Vagina (tissue), 2 donors: ENCODE measurements at regions not wholly inside any gene's neighbourhood (a gene's known extent, or its start where the extent isn't known, plus 50 kb on each side); places are given as distances from the start of the nearest gene placed in this dataset.

Experiments used
- DNase-seq, 2 donors: peaks; one replicate each; pipeline ENCODE4 v3.0.0-alpha.2; 2017; ENCODE audit errors: extremely low spot score in 2 of 2
- H3K27ac ChIP-seq: fragments of 200-600 bp; sonication (generic); one replicate; pipeline ENCODE4 v1.5.1; 2019
- H3K27me3 ChIP-seq: fragments of 200-600 bp; sonication (generic); one replicate; pipeline ENCODE4 v1.5.1; 2019
- H3K36me3 ChIP-seq, 2 donors: fragments of 200-600 bp; sonication (generic); one replicate each; pipeline ENCODE4 v1.5.1; 2017 to 2019
- H3K4me1 ChIP-seq: fragments of 200-600 bp; sonication (generic); one replicate; pipeline ENCODE4 v1.5.1; 2019
- H3K4me3 ChIP-seq, 2 donors: fragments of 200-600 bp; sonication (generic); 1 replicate in 1 of 2; 2 replicates in 1 of 2; pipeline ENCODE4 v1.5.1; 2016 to 2019
- H3K9me3 ChIP-seq: fragments of 200-600 bp; sonication (generic); one replicate; pipeline ENCODE4 v1.5.1; 2019
- POLR2A ChIP-seq, 2 donors: fragments of 450-650 bp; IDR thresholded peaks; one replicate each; pipeline ENCODE4 v1.6.1; 2017; ENCODE audit warnings: antibody characterized with exemption in 2 of 2, mild to moderate bottlenecking in 2 of 2, moderate library complexity in 2 of 2
- POLR2AphosphoS5 ChIP-seq, 2 donors: sonication (generic); formaldehyde crosslinking; IDR thresholded peaks; one replicate each; pipeline ENCODE4 v1.9.0; 2017; ENCODE audit warnings: antibody characterized with exemption in 2 of 2, mild to moderate bottlenecking in 2 of 2, low read depth in 1 of 2; ENCODE audit not compliant: insufficient read depth in 1 of 2
- intact Hi-C: fragments of 100-400 bp; cut with DNase I; formaldehyde crosslinking; loops from one replicate; pipeline ENCODE4 v1.15.1; 2023
- TF ChIP-seq, protein P1 (sequence below), 3 experiments: fragments of 450-650 bp in 2 of 3; fragments of 200-600 bp in 1 of 3; sonication (generic) in 1 of 3; IDR thresholded peaks; one replicate each; pipeline ENCODE4 v1.5.1; 2017 to 2019; ENCODE audit warnings: antibody characterized with exemption in 3 of 3, mild to moderate bottlenecking in 2 of 3, moderate library complexity in 2 of 3

GRCh38 chr11:127843483-127844396, 743.6 kb downstream of the ETS1 start:
- Histone ChIP-seq H3K27ac (no peak overlapping the region), H3K4me1 (no peaks in the 10 kb centered on the region), H3K4me3 (no peak overlapping the region), H3K9me3 (no peaks in the 10 kb centered on the region), H3K36me3 (no peaks in the 10 kb centered on the region), H3K27me3 (no peaks in the 10 kb centered on the region)
- no peak for DNase-seq
- intact Hi-C loops, result no loop called here
- TF ChIP-seq POLR2A (IDR thresholded peaks at IDR 0.05) (no peak), POLR2AphosphoS5 (IDR thresholded peaks at IDR 0.05; ENCODE audit: insufficient read depth in 1 of 2, low read depth in 1 of 2) (no peak)
- TF ChIP-seq, protein P1, sequence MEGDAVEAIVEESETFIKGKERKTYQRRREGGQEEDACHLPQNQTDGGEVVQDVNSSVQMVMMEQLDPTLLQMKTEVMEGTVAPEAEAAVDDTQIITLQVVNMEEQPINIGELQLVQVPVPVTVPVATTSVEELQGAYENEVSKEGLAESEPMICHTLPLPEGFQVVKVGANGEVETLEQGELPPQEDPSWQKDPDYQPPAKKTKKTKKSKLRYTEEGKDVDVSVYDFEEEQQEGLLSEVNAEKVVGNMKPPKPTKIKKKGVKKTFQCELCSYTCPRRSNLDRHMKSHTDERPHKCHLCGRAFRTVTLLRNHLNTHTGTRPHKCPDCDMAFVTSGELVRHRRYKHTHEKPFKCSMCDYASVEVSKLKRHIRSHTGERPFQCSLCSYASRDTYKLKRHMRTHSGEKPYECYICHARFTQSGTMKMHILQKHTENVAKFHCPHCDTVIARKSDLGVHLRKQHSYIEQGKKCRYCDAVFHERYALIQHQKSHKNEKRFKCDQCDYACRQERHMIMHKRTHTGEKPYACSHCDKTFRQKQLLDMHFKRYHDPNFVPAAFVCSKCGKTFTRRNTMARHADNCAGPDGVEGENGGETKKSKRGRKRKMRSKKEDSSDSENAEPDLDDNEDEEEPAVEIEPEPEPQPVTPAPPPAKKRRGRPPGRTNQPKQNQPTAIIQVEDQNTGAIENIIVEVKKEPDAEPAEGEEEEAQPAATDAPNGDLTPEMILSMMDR (IDR thresholded peaks at IDR 0.05), result no peak

GRCh38 chr11:127825183-127825582, 762.2 kb downstream of the ETS1 start:
- no peak for DNase-seq
- Histone ChIP-seq H3K27me3 (no peaks in the 10 kb centered on the region), H3K36me3 (no peaks in the 10 kb centered on the region), H3K27ac (no peak overlapping the region), H3K4me1 (no peaks in the 10 kb centered on the region), H3K4me3 (no peak overlapping the region), H3K9me3 (no peaks in the 10 kb centered on the region)
- intact Hi-C loops, result no loop called here
- TF ChIP-seq POLR2AphosphoS5 (IDR thresholded peaks at IDR 0.05; ENCODE audit: insufficient read depth in 1 of 2, low read depth in 1 of 2) (no peak), POLR2A (IDR thresholded peaks at IDR 0.05) (no peak)
- TF ChIP-seq, protein P1 (IDR thresholded peaks at IDR 0.05), result no peak

- H3K36me3 ChIP-seq, result no peaks in the 10 kb centered on the region
- intact Hi-C loops, result no loop called here
- TF ChIP-seq POLR2A (IDR thresholded peaks at IDR 0.05) (no peak), POLR2AphosphoS5 (IDR thresholded peaks at IDR 0.05; ENCODE audit: insufficient read depth in 1 of 2, low read depth in 1 of 2) (no peak)
- TF ChIP-seq, protein P1 (IDR thresholded peaks at IDR 0.05), result no peak
- no peak overlapping the region for H3K4me3 ChIP-seq
- H3K9me3 ChIP-seq, result no peaks in the 10 kb centered on the region
- DNase-seq, result no peak
- no peaks in the 10 kb centered on the region for H3K4me1 ChIP-seq
- no peaks in the 10 kb centered on the region for H3K27me3 ChIP-seq
- H3K27ac ChIP-seq, result no peak overlapping the region
These were observed 768.7 kb downstream of the ETS1 start for GRCh38 chr11:127818625-127819024.

DNA sequence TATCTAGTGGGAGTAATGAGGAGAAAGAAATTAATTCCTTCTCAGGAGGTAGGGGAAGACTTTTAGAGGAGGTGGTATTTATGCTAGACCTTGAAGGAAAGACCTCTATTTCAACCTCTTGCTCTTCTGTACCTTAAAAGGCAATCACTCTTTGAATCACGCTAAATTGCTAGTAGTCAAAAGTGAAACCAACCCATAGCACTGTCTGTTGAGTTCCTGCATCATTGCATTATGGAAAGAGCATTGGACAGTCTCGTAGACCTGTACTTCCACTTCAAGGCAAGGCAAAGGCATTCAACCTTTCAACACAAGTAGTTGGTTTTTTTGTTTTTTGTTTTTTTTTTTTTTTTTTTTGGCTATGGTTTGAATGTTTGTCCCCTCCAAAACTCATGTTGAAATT, 770.4 kb downstream of the ETS1 start:
- Histone ChIP-seq H3K27me3 (no peaks in the 10 kb centered on the region), H3K4me1 (no peaks in the 10 kb centered on the region), H3K27ac (no peak overlapping the region), H3K9me3 (no peaks in the 10 kb centered on the region), H3K36me3 (no peaks in the 10 kb centered on the region), H3K4me3 (no peak overlapping the region)
- intact Hi-C loops, result no loop called here
- DNase-seq, result no peak
- no peak for TF ChIP-seq POLR2AphosphoS5 (IDR thresholded peaks at IDR 0.05; ENCODE audit: insufficient read depth in 1 of 2, low read depth in 1 of 2)
- TF ChIP-seq, protein P1 (IDR thresholded peaks at IDR 0.05), result no peak
- TF ChIP-seq POLR2A (IDR thresholded peaks at IDR 0.05), result no peak

GRCh38 chr11:127815331-127815730, 772.0 kb downstream of the ETS1 start:
- H3K4me3 ChIP-seq, result no peak overlapping the region
- no peaks in the 10 kb centered on the region for H3K36me3 ChIP-seq
- TF ChIP-seq, protein P1 (IDR thresholded peaks at IDR 0.05), result no peak
- TF ChIP-seq POLR2A (IDR thresholded peaks at IDR 0.05), result no peak
- TF ChIP-seq POLR2AphosphoS5 (IDR thresholded peaks at IDR 0.05; ENCODE audit: insufficient read depth in 1 of 2, low read depth in 1 of 2), result no peak
- intact Hi-C loops, result no loop called here
- no peak overlapping the region for H3K27ac ChIP-seq
- DNase-seq, result no peak
- no peaks in the 10 kb centered on the region for H3K4me1 ChIP-seq
- H3K9me3 ChIP-seq, result no peaks in the 10 kb centered on the region
- no peaks in the 10 kb centered on the region for H3K27me3 ChIP-seq
